ENCODE measurements at regions not wholly inside any gene's neighbourhood (a gene's known extent, or its start where the extent isn't known, plus 50 kb on each side); places are given as distances from the start of the nearest gene placed in this dataset.
A peak's percentile ranks its signal among the peaks of the same experiment; 100 is the strongest.

GRCh38 chr12:97910559-97910958, 448.0 kb downstream of the RMST start:
- no peaks in the 10 kb centered on the region for H3K79me1 ChIP-seq (ENCODE audit: low read length)
- no peak overlapping the region for H3K4me3 ChIP-seq (ENCODE audit: low read length)
- no peaks in the 10 kb centered on the region for H3K36me3 ChIP-seq (ENCODE audit: control insufficient read depth, insufficient read depth, low read length)
- H3K4me1 ChIP-seq (ENCODE audit: control insufficient read depth, low read depth, low read length): no peaks in the 10 kb centered on the region
- DNase-seq: no peak
- no peak overlapping the region for H3K27ac ChIP-seq (ENCODE audit: low read depth, low read length)
- H3K23ac ChIP-seq (ENCODE audit: low read length): no peak overlapping the region
- no CpG with 5 or more reads among the region's 3 CpGs for WGBS (ENCODE audit: extremely low coverage, insufficient coverage, low lambda C conversion rate)
- H2AK5ac ChIP-seq (ENCODE audit: low read length): no peak overlapping the region
- H3K79me2 ChIP-seq (ENCODE audit: control insufficient read depth, insufficient read depth, low read length): no peaks in the 10 kb centered on the region
- H3K9ac ChIP-seq (ENCODE audit: low read length): no peak overlapping the region
- H2BK120ac ChIP-seq (ENCODE audit: low read depth, low read length): no peak overlapping the region
- no peaks in the 10 kb centered on the region for H3K27me3 ChIP-seq (ENCODE audit: insufficient read depth, low read length, poor library complexity)
- no peak overlapping the region for H3K18ac ChIP-seq (ENCODE audit: low read length)
- H4K8ac ChIP-seq (ENCODE audit: low read depth, low read length): no peak overlapping the region
- H2BK15ac ChIP-seq (replicated peaks; ENCODE audit: low read depth): no peak overlapping the region
- no peak overlapping the region for H3K56ac ChIP-seq (ENCODE audit: low read length)
- no peak overlapping the region for H3K4me2 ChIP-seq (ENCODE audit: low read length)
- no peak overlapping the region for H2BK5ac ChIP-seq (ENCODE audit: low read length)
- no peak overlapping the region for H3K4ac ChIP-seq (ENCODE audit: low read depth, low read length)
- H4K5ac ChIP-seq (ENCODE audit: low read length): no peak overlapping the region

- Histone ChIP-seq H3K4me3 (ENCODE audit: low read length) (no peak overlapping the region), H3K18ac (ENCODE audit: low read length) (no peak overlapping the region), H2BK120ac (ENCODE audit: low read depth, low read length) (no peak overlapping the region), H4K5ac (ENCODE audit: low read length) (no peak overlapping the region), H3K79me1 (ENCODE audit: low read length) (no peaks in the 10 kb centered on the region), H2AK5ac (ENCODE audit: low read length) (no peak overlapping the region), H3K27me3 (ENCODE audit: insufficient read depth, low read length, poor library complexity) (no peaks in the 10 kb centered on the region), H3K79me2 (ENCODE audit: control insufficient read depth, insufficient read depth, low read length) (no peaks in the 10 kb centered on the region), H3K4me1 (ENCODE audit: control insufficient read depth, low read depth, low read length) (no peaks in the 10 kb centered on the region), H3K56ac (ENCODE audit: low read length) (no peak overlapping the region), H3K4ac (ENCODE audit: low read depth, low read length) (no peak overlapping the region), H4K8ac (ENCODE audit: low read depth, low read length) (no peak overlapping the region), H3K36me3 (ENCODE audit: control insufficient read depth, insufficient read depth, low read length) (no peaks in the 10 kb centered on the region), H3K9ac (ENCODE audit: low read length) (no peak overlapping the region), H3K4me2 (ENCODE audit: low read length) (no peak overlapping the region), H3K23ac (ENCODE audit: low read length) (no peak overlapping the region), H2BK15ac (replicated peaks; ENCODE audit: low read depth) (no peak overlapping the region), H3K27ac (ENCODE audit: low read depth, low read length) (no peak overlapping the region), H2BK5ac (ENCODE audit: low read length) (no peak overlapping the region)
- DNase-seq: no peak
- no CpG with 5 or more reads among the region's 2 CpGs for WGBS (ENCODE audit: extremely low coverage, insufficient coverage, low lambda C conversion rate)
Observed at GRCh38 chr12:97912943-97913342, 450.3 kb downstream of the RMST start.

- DNase-seq: no peak
- Histone ChIP-seq H4K5ac (ENCODE audit: low read length) (no peak overlapping the region), H3K27ac (ENCODE audit: low read depth, low read length) (no peak overlapping the region), H4K8ac (ENCODE audit: low read depth, low read length) (no peak overlapping the region), H3K36me3 (ENCODE audit: control insufficient read depth, insufficient read depth, low read length) (no peaks in the 10 kb centered on the region), H3K23ac (ENCODE audit: low read length) (no peak overlapping the region), H3K18ac (ENCODE audit: low read length) (no peak overlapping the region), H3K27me3 (ENCODE audit: insufficient read depth, low read length, poor library complexity) (no peaks in the 10 kb centered on the region), H3K4ac (ENCODE audit: low read depth, low read length) (no peak overlapping the region), H3K4me2 (ENCODE audit: low read length) (no peak overlapping the region), H2BK15ac (replicated peaks; ENCODE audit: low read depth) (no peak overlapping the region), H3K79me2 (ENCODE audit: control insufficient read depth, insufficient read depth, low read length) (no peaks in the 10 kb centered on the region), H2BK5ac (ENCODE audit: low read length) (no peak overlapping the region), H3K4me1 (ENCODE audit: control insufficient read depth, low read depth, low read length) (no peaks in the 10 kb centered on the region), H3K56ac (ENCODE audit: low read length) (no peak overlapping the region), H3K79me1 (ENCODE audit: low read length) (no peaks in the 10 kb centered on the region), H3K9ac (ENCODE audit: low read length) (no peak overlapping the region), H2AK5ac (ENCODE audit: low read length) (no peak overlapping the region), H3K4me3 (ENCODE audit: low read length) (no peak overlapping the region), H2BK120ac (ENCODE audit: low read depth, low read length) (no peak overlapping the region)
- WGBS (ENCODE audit: extremely low coverage, insufficient coverage, low lambda C conversion rate): no CpG with 5 or more reads among the region's 1 CpG
Observed at GRCh38 chr12:97921979-97922722, 459.5 kb downstream of the RMST start.

GRCh38 chr12:97923546-97923945, 460.9 kb downstream of the RMST start:
- Histone ChIP-seq H3K36me3 (ENCODE audit: control insufficient read depth, insufficient read depth, low read length) (no peaks in the 10 kb centered on the region), H3K9ac (ENCODE audit: low read length) (no peak overlapping the region), H2BK5ac (ENCODE audit: low read length) (no peak overlapping the region), H3K27ac (ENCODE audit: low read depth, low read length) (no peak overlapping the region), H3K79me2 (ENCODE audit: control insufficient read depth, insufficient read depth, low read length) (no peaks in the 10 kb centered on the region), H3K56ac (ENCODE audit: low read length) (no peak overlapping the region), H3K4ac (ENCODE audit: low read depth, low read length) (no peak overlapping the region), H3K23ac (ENCODE audit: low read length) (no peak overlapping the region), H3K18ac (ENCODE audit: low read length) (no peak overlapping the region), H4K5ac (ENCODE audit: low read length) (no peak overlapping the region), H3K79me1 (ENCODE audit: low read length) (no peaks in the 10 kb centered on the region), H3K4me2 (ENCODE audit: low read length) (no peak overlapping the region), H3K27me3 (ENCODE audit: insufficient read depth, low read length, poor library complexity) (no peaks in the 10 kb centered on the region), H2BK15ac (replicated peaks; ENCODE audit: low read depth) (no peak overlapping the region), H4K8ac (ENCODE audit: low read depth, low read length) (no peak overlapping the region), H3K4me1 (ENCODE audit: control insufficient read depth, low read depth, low read length) (no peaks in the 10 kb centered on the region), H3K4me3 (ENCODE audit: low read length) (no peak overlapping the region), H2AK5ac (ENCODE audit: low read length) (no peak overlapping the region), H2BK120ac (ENCODE audit: low read depth, low read length) (no peak overlapping the region)
- WGBS (ENCODE audit: extremely low coverage, insufficient coverage, low lambda C conversion rate): no CpG with 5 or more reads among the region's 2 CpGs
- no peak for DNase-seq

GRCh38 chr12:97924122-97924521, 461.5 kb downstream of the RMST start:
- Histone ChIP-seq H3K27ac (ENCODE audit: low read depth, low read length) (no peak overlapping the region), H3K36me3 (ENCODE audit: control insufficient read depth, insufficient read depth, low read length) (no peaks in the 10 kb centered on the region), H3K4me2 (ENCODE audit: low read length) (no peak overlapping the region), H3K23ac (ENCODE audit: low read length) (no peak overlapping the region), H2BK120ac (ENCODE audit: low read depth, low read length) (no peak overlapping the region), H3K79me1 (ENCODE audit: low read length) (no peaks in the 10 kb centered on the region), H3K4me3 (ENCODE audit: low read length) (no peak overlapping the region), H4K5ac (ENCODE audit: low read length) (no peak overlapping the region), H3K27me3 (ENCODE audit: insufficient read depth, low read length, poor library complexity) (no peaks in the 10 kb centered on the region), H3K79me2 (ENCODE audit: control insufficient read depth, insufficient read depth, low read length) (no peaks in the 10 kb centered on the region), H3K56ac (ENCODE audit: low read length) (no peak overlapping the region), H2BK15ac (replicated peaks; ENCODE audit: low read depth) (no peak overlapping the region), H3K4me1 (ENCODE audit: control insufficient read depth, low read depth, low read length) (no peaks in the 10 kb centered on the region), H3K18ac (ENCODE audit: low read length) (no peak overlapping the region), H2AK5ac (ENCODE audit: low read length) (no peak overlapping the region), H3K9ac (ENCODE audit: low read length) (no peak overlapping the region), H2BK5ac (ENCODE audit: low read length) (no peak overlapping the region), H4K8ac (ENCODE audit: low read depth, low read length) (no peak overlapping the region), H3K4ac (ENCODE audit: low read depth, low read length) (no peak overlapping the region)
- WGBS (ENCODE audit: extremely low coverage, insufficient coverage, low lambda C conversion rate): no CpG with 5 or more reads among the region's 4 CpGs
- peak; percentile 15 for DNase-seq

- H3K23ac ChIP-seq (ENCODE audit: low read length): no peak overlapping the region
- H3K9ac ChIP-seq (ENCODE audit: low read length): no peak overlapping the region
- no peak overlapping the region for H3K4me3 ChIP-seq (ENCODE audit: low read length)
- no peaks in the 10 kb centered on the region for H3K4me1 ChIP-seq (ENCODE audit: control insufficient read depth, low read depth, low read length)
- WGBS (ENCODE audit: extremely low coverage, insufficient coverage, low lambda C conversion rate): no CpG with 5 or more reads among the region's 6 CpGs
- no peak overlapping the region for H2BK5ac ChIP-seq (ENCODE audit: low read length)
- H2BK120ac ChIP-seq (ENCODE audit: low read depth, low read length): no peak overlapping the region
- no peak overlapping the region for H2BK15ac ChIP-seq (replicated peaks; ENCODE audit: low read depth)
- H3K4ac ChIP-seq (ENCODE audit: low read depth, low read length): no peak overlapping the region
- no peak overlapping the region for H3K27ac ChIP-seq (ENCODE audit: low read depth, low read length)
- no peaks in the 10 kb centered on the region for H3K27me3 ChIP-seq (ENCODE audit: insufficient read depth, low read length, poor library complexity)
- no peak overlapping the region for H2AK5ac ChIP-seq (ENCODE audit: low read length)
- no peak overlapping the region for H3K4me2 ChIP-seq (ENCODE audit: low read length)
- no peak for DNase-seq
- H3K79me1 ChIP-seq (ENCODE audit: low read length): no peaks in the 10 kb centered on the region
- H3K79me2 ChIP-seq (ENCODE audit: control insufficient read depth, insufficient read depth, low read length): no peaks in the 10 kb centered on the region
- H3K56ac ChIP-seq (ENCODE audit: low read length): no peak overlapping the region
- no peak overlapping the region for H4K8ac ChIP-seq (ENCODE audit: low read depth, low read length)
- H4K5ac ChIP-seq (ENCODE audit: low read length): no peak overlapping the region
- H3K18ac ChIP-seq (ENCODE audit: low read length): no peak overlapping the region
- H3K36me3 ChIP-seq (ENCODE audit: control insufficient read depth, insufficient read depth, low read length): no peaks in the 10 kb centered on the region
Observed at GRCh38 chr12:97927977-97928376, 465.4 kb downstream of the RMST start.

All from mesendoderm (in vitro differentiated cells).